Esophagus squamous epithelium (tissue), 4 donors: ENCODE measurements at regions not wholly inside any gene's neighbourhood (a gene's known extent, or its start where the extent isn't known, plus 50 kb on each side); places are given as distances from the start of the nearest gene placed in this dataset.

Source experiments
- POLR2A ChIP-seq, 4 donors: fragments of 450-650 bp; IDR thresholded peaks; one replicate each; pipeline ENCODE4 v1.6.1; 2017; ENCODE audit warnings: antibody characterized with exemption in 4 of 4, mild to moderate bottlenecking in 4 of 4, moderate library complexity in 3 of 4
- TF ChIP-seq, protein P1 (sequence below), 6 experiments: fragments of 450-650 bp in 4 of 6; fragments of 200-600 bp in 2 of 6; sonication (generic) in 2 of 6; IDR thresholded peaks; one replicate each; pipeline ENCODE4 v1.5.1; 2016 to 2019; ENCODE audit warnings: antibody characterized with exemption in 6 of 6, mild to moderate bottlenecking in 4 of 6, moderate library complexity in 4 of 6

- TF ChIP-seq, protein P1, sequence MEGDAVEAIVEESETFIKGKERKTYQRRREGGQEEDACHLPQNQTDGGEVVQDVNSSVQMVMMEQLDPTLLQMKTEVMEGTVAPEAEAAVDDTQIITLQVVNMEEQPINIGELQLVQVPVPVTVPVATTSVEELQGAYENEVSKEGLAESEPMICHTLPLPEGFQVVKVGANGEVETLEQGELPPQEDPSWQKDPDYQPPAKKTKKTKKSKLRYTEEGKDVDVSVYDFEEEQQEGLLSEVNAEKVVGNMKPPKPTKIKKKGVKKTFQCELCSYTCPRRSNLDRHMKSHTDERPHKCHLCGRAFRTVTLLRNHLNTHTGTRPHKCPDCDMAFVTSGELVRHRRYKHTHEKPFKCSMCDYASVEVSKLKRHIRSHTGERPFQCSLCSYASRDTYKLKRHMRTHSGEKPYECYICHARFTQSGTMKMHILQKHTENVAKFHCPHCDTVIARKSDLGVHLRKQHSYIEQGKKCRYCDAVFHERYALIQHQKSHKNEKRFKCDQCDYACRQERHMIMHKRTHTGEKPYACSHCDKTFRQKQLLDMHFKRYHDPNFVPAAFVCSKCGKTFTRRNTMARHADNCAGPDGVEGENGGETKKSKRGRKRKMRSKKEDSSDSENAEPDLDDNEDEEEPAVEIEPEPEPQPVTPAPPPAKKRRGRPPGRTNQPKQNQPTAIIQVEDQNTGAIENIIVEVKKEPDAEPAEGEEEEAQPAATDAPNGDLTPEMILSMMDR (IDR thresholded peaks at IDR 0.05) = no peak
- TF ChIP-seq POLR2A (IDR thresholded peaks at IDR 0.05) = no peak
These were observed 101.2 kb upstream of the CLVS2 start for GRCh38 chr6:122894791-122895190.
